ENCODE measurements at regions not wholly inside any gene's neighbourhood (a gene's known extent, or its start where the extent isn't known, plus 50 kb on each side); places are given as distances from the start of the nearest gene placed in this dataset.
A peak's percentile ranks its signal among the peaks of the same experiment; 100 is the strongest.

DNA sequence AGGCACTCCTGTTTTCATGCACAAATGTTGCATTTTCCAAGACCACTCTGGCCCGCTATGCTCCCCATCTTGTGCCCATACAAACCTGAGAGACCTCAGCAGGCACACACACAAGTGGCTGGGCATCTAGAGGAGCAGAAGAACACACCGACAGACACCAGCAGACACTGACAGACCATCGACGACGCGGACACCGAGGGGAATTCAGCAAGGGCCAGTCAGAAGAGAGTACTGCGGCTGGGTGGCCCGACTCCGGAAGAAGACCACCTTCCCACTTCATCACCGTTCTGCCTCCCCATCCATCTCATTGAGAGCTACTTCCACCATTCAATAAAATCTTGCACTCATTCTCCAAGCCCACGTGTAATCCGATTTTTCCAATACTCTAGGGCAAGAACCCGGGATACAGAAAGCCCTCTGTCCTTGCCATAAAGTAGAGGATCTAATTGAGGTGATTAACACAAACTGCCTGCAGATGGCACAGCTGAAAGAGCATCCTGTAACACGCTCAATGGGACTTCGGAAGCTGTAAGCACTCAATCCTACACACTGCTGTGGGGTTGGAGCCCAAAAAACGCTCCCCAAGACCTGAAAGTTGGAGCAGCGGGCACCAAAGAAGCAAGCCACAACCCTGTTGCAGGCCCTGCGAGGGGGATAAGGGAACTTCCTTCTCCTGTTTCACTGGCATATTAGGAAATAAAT lies 780.9 kb downstream of the ARAP2 start:
- peak; percentile 34 for DNase-seq
- H3K4me1 Mint-ChIP-seq: peaks cover 4 to 10% of the 10 kb centered on the region in 2 experiments
- H3K27ac Mint-ChIP-seq: no peak overlapping the region

More for the DNA sequence above, 780.9 kb downstream of the ARAP2 start:
- H3K27ac ChIP-seq (ENCODE audit: insufficient read length, low read depth, low read length): no peak overlapping the region
- no peak overlapping the region for H3K56ac ChIP-seq (ENCODE audit: insufficient read length, low read depth, low read length)
- no peak overlapping the region for H3K9ac ChIP-seq (ENCODE audit: extremely low read depth, insufficient read length, low read length)
- H3K27me3 ChIP-seq (ENCODE audit: insufficient read depth, low read length): no peaks in the 10 kb centered on the region
- H3K18ac ChIP-seq (ENCODE audit: insufficient read length, low read depth, low read length): no peak overlapping the region
- no peak overlapping the region for H2BK15ac ChIP-seq (ENCODE audit: low read depth, low read length)
- Mint-ChIP-seq H3K36me3 (ENCODE audit: insufficient read depth in 1 of 3, low read depth in 3 of 3) (peaks cover 0 to 17% (median 2%) of the 10 kb centered on the region in 3 experiments; a peak in 3 of 7 replicates), H3K9me3 (peaks cover 15 to 17% of the 10 kb centered on the region in 2 experiments), H3K27me3 (ENCODE audit: low read depth) (no peaks in the 10 kb centered on the region; the same call in 1 of the 2 replicates), H3K4me3 (no peak overlapping the region; a peak in 1 of 5 replicates)
- no peak overlapping the region for H3T11ph ChIP-seq (ENCODE audit: low read length)
- H3K4ac ChIP-seq (ENCODE audit: low read depth, low read length): no peak overlapping the region
- no peak overlapping the region for H4K8ac ChIP-seq (replicated peaks; ENCODE audit: insufficient read length, low read depth, low read length)
- no peaks in the 10 kb centered on the region for H3K23me2 ChIP-seq (ENCODE audit: insufficient read length, low read depth, low read length, poor library complexity, severe bottlenecking)
- H4K91ac ChIP-seq (ENCODE audit: insufficient read length, low read depth, low read length): no peak overlapping the region
- H2AK5ac ChIP-seq (ENCODE audit: insufficient read length, low read length): no peak overlapping the region
- no peak overlapping the region for H3K14ac ChIP-seq (ENCODE audit: insufficient read depth, low read length)
- no peak overlapping the region for H2BK5ac ChIP-seq (ENCODE audit: insufficient read length, low read length)
- no CpG with 5 or more reads among the region's 19 CpGs for WGBS (ENCODE audit: extremely low coverage, insufficient read length, low lambda C conversion rate)
- no peaks in the 10 kb centered on the region for H3K79me1 ChIP-seq (ENCODE audit: insufficient read depth, low read depth, low read length, poor library complexity, severe bottlenecking)
- H3K79me2 ChIP-seq (ENCODE audit: insufficient read depth, low read length): no peaks in the 10 kb centered on the region
- H3K4me2 ChIP-seq (ENCODE audit: insufficient read depth, insufficient read length, low read length): no peak overlapping the region
- H2BK120ac ChIP-seq (ENCODE audit: low read depth, low read length, poor library complexity, severe bottlenecking): no peak overlapping the region
- no peaks in the 10 kb centered on the region for H3K4me1 ChIP-seq (ENCODE audit: insufficient read depth, low read length)
- no peak overlapping the region for H2BK12ac ChIP-seq (ENCODE audit: insufficient read length, low read depth, low read length)
- H4K5ac ChIP-seq (ENCODE audit: insufficient read length, low read depth, low read length): no peak overlapping the region
- no peak overlapping the region for H3K23ac ChIP-seq (ENCODE audit: insufficient read length, low read depth, low read length)
- no peaks in the 10 kb centered on the region for H4K20me1 ChIP-seq (ENCODE audit: control insufficient read depth, insufficient read depth, insufficient read length)
- H3K9me3 ChIP-seq (ENCODE audit: control insufficient read depth, low read depth, low read length): no peaks in the 10 kb centered on the region
- no peak overlapping the region for H2AFZ ChIP-seq (ENCODE audit: low read length)
- no peak overlapping the region for H2BK20ac ChIP-seq (ENCODE audit: low read depth, low read length, poor library complexity, severe bottlenecking)
- TF ChIP-seq, protein P1, sequence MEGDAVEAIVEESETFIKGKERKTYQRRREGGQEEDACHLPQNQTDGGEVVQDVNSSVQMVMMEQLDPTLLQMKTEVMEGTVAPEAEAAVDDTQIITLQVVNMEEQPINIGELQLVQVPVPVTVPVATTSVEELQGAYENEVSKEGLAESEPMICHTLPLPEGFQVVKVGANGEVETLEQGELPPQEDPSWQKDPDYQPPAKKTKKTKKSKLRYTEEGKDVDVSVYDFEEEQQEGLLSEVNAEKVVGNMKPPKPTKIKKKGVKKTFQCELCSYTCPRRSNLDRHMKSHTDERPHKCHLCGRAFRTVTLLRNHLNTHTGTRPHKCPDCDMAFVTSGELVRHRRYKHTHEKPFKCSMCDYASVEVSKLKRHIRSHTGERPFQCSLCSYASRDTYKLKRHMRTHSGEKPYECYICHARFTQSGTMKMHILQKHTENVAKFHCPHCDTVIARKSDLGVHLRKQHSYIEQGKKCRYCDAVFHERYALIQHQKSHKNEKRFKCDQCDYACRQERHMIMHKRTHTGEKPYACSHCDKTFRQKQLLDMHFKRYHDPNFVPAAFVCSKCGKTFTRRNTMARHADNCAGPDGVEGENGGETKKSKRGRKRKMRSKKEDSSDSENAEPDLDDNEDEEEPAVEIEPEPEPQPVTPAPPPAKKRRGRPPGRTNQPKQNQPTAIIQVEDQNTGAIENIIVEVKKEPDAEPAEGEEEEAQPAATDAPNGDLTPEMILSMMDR (conservative IDR thresholded peaks at IDR 0.05): peak; percentile 15; the same call in 1 of the 3 replicates

All from H9 (cell line).